Skeletal muscle tissue (tissue), 3 donors: ENCODE measurements at regions not wholly inside any gene's neighbourhood (a gene's known extent, or its start where the extent isn't known, plus 50 kb on each side); places are given as distances from the start of the nearest gene placed in this dataset.
"Not testable (repeated sequence)": the region's sequence is repeated elsewhere in the genome, so short reads cannot be mapped to it uniquely, and the experiment has no call there.

Experiments
- H3K27ac ChIP-seq: one replicate; pipeline ENCODE4 v1.7.0; 2013; ENCODE audit warnings: mild to moderate bottlenecking, low read depth, low read length, inconsistent platforms
- H3K27me3 ChIP-seq, 3 donors: one replicate each; pipeline ENCODE4 v1.7.0; 2013; ENCODE audit warnings: low read length in 3 of 3; ENCODE audit not compliant: control insufficient read depth in 3 of 3, insufficient read depth in 3 of 3
- H3K36me3 ChIP-seq, 3 donors: one replicate each; pipeline ENCODE4 v1.7.0; 2013; ENCODE audit warnings: low read length in 3 of 3; ENCODE audit not compliant: control insufficient read depth in 3 of 3, insufficient read depth in 3 of 3
- H3K4me1 ChIP-seq, 3 donors: one replicate each; pipeline ENCODE4 v1.7.0; 2013; ENCODE audit warnings: low read length in 3 of 3, mild to moderate bottlenecking in 3 of 3; ENCODE audit not compliant: control insufficient read depth in 3 of 3, insufficient read depth in 3 of 3
- H3K4me3 ChIP-seq, 3 donors: one replicate each; pipeline ENCODE4 v1.7.0; 2013; ENCODE audit warnings: low read length in 3 of 3
- H3K9ac ChIP-seq, 3 donors: one replicate each; pipeline ENCODE4 v1.7.0; 2013; ENCODE audit warnings: low read length in 3 of 3, mild to moderate bottlenecking in 3 of 3, moderate library complexity in 2 of 3, low read depth in 1 of 3
- H3K9me3 ChIP-seq, 3 donors: one replicate each; pipeline ENCODE4 v1.7.0; 2013; ENCODE audit warnings: low read length in 3 of 3; ENCODE audit not compliant: control insufficient read depth in 3 of 3
- donor health status: Osteomylitis.

GRCh38 chr4:66501997-66502396 is 831.7 kb upstream of the EPHA5 start:
- no peaks in the 10 kb centered on the region for H3K4me1 ChIP-seq
- no peak overlapping the region for H3K9ac ChIP-seq
- no peak overlapping the region for H3K4me3 ChIP-seq
- no peaks in the 10 kb centered on the region for H3K36me3 ChIP-seq
- no peak overlapping the region for H3K27ac ChIP-seq
- no peaks in the 10 kb centered on the region for H3K27me3 ChIP-seq
- no peaks in the 10 kb centered on the region for H3K9me3 ChIP-seq

DNA sequence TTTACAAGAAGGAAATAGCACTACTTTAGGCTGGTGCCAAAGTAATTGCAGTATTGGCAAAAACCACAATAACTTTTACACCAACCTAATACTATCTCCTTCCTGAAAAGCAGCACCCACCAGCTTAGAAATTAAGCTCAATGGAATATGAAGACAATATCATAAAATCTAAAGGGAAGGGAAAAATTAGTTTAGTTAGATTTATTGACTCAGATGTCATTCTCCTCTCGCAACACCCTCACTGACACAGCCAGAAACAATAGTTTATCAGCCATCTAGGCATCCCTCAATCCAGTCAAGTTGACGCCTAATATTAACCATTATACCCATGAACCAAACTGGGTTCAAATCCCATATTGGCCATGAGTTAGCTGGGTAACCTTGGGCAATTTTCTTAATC is 820.4 kb upstream of the EPHA5 start:
- H3K27ac ChIP-seq: no peak overlapping the region
- H3K4me1 ChIP-seq: no peaks in the 10 kb centered on the region
- H3K9ac ChIP-seq: no peak overlapping the region
- no peaks in the 10 kb centered on the region for H3K36me3 ChIP-seq
- H3K9me3 ChIP-seq: no peaks in the 10 kb centered on the region
- H3K4me3 ChIP-seq: no peak overlapping the region
- no peaks in the 10 kb centered on the region for H3K27me3 ChIP-seq

DNA sequence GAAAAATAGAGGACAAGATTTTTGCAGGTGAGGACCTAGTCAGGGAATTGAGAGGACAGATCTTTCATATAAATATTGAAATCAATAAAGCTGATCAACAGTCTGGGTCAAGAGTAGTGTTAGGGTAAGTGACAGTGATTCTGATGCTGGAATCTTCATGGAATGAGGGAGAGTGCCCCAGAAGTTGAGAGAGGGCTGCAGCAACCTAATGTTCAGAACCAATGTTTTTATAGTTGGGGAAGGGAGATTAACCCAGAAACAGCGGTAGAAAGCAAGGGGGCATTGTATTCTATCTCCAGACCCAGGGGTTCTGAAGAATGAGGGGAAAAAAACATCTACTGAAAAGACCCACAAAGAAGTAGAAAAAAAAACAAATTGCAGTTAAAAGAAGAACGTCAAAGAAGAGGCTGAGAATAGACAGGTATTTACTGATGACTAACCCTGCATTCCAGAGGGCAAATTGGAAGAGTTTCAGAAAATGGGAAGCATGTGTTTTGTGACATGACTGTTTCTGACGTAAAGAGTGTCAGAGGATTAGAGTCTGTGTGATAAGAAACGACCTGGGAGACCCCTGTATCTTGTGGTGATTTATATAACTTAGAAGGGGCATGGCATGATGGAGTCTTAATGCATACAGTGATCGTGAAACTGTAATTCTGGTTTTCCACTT is 819.6 kb upstream of the EPHA5 start:
- H3K9me3 ChIP-seq: no peaks in the 10 kb centered on the region

DNA sequence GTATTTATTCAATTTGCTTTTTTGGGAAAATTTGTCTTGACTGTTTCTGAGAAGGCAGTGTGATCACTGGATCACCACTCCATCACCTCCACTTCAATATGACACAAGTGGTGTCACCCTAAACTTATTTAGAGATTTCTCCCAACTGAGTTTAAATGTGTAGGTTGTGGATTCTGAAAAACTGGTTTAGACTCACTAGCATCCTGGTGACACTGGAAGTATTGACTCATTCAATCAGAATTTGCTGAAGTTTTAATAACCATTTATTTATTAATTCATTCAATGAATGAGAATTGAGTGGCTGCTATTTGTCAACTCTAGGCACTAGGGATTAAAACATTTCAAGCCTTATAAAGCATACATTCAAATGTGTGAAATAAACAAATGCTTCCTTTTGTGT is 819.1 kb upstream of the EPHA5 start:
- no peaks in the 10 kb centered on the region for H3K4me1 ChIP-seq
- no peak overlapping the region for H3K27ac ChIP-seq
- H3K27me3 ChIP-seq: no peaks in the 10 kb centered on the region
- H3K36me3 ChIP-seq: no peaks in the 10 kb centered on the region
- no peak overlapping the region for H3K4me3 ChIP-seq
- no peaks in the 10 kb centered on the region for H3K9me3 ChIP-seq
- H3K9ac ChIP-seq: no peak overlapping the region

More for the DNA sequence above, 819.6 kb upstream of the EPHA5 start:
- Histone ChIP-seq H3K9ac (no peak overlapping the region), H3K27ac (no peak overlapping the region), H3K36me3 (no peaks in the 10 kb centered on the region), H3K4me1 (no peaks in the 10 kb centered on the region), H3K4me3 (no peak overlapping the region), H3K27me3 (no peaks in the 10 kb centered on the region)

GRCh38 chr4:66486068-66486467 is 815.8 kb upstream of the EPHA5 start:
- H3K4me1 ChIP-seq: no peaks in the 10 kb centered on the region
- H3K27ac ChIP-seq: no peak overlapping the region
- H3K27me3 ChIP-seq: no peaks in the 10 kb centered on the region
- H3K36me3 ChIP-seq: no peaks in the 10 kb centered on the region
- H3K4me3 ChIP-seq: no peak overlapping the region
- H3K9me3 ChIP-seq: no peaks in the 10 kb centered on the region
- no peak overlapping the region for H3K9ac ChIP-seq

- no peak overlapping the region for H3K9ac ChIP-seq
- no peak overlapping the region for H3K27ac ChIP-seq
- H3K36me3 ChIP-seq: no peaks in the 10 kb centered on the region
- no peaks in the 10 kb centered on the region for H3K27me3 ChIP-seq
- H3K4me1 ChIP-seq: no peaks in the 10 kb centered on the region
- H3K4me3 ChIP-seq: no peak overlapping the region
- H3K9me3 ChIP-seq: no peaks in the 10 kb centered on the region
These were observed 811.9 kb upstream of the EPHA5 start for GRCh38 chr4:66482186-66482585.

DNA sequence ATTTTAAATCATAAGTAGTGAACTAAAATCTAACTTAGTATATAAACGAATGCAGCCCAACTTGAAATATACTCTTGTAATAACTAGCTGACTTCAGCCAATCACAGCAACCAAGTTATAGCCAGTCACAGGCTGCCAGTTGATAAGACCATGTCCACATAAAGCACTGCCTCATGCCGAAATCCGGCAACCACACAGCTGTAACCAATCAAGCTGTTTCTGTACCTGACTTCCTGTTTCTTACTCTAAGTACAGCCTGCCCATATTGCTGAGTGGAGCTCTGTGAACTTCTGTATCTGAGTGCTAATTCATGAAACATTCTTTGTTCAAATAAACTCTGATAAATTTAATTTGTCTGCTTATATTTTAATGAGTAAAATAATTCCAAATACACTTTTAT is 805.3 kb upstream of the EPHA5 start:
- no peak overlapping the region for H3K4me3 ChIP-seq
- H3K27ac ChIP-seq: no peak overlapping the region
- no peaks in the 10 kb centered on the region for H3K9me3 ChIP-seq
- no peaks in the 10 kb centered on the region for H3K27me3 ChIP-seq
- no peaks in the 10 kb centered on the region for H3K36me3 ChIP-seq
- no peak overlapping the region for H3K9ac ChIP-seq
- H3K4me1 ChIP-seq: no peaks in the 10 kb centered on the region

- Histone ChIP-seq H3K27me3 (no peaks in the 10 kb centered on the region), H3K4me1 (no peaks in the 10 kb centered on the region), H3K9ac (no peak overlapping the region), H3K4me3 (no peak overlapping the region), H3K9me3 (no peaks in the 10 kb centered on the region), H3K36me3 (no peaks in the 10 kb centered on the region), H3K27ac (no peak overlapping the region)
These were observed 794.8 kb upstream of the EPHA5 start for GRCh38 chr4:66465111-66465510.

DNA sequence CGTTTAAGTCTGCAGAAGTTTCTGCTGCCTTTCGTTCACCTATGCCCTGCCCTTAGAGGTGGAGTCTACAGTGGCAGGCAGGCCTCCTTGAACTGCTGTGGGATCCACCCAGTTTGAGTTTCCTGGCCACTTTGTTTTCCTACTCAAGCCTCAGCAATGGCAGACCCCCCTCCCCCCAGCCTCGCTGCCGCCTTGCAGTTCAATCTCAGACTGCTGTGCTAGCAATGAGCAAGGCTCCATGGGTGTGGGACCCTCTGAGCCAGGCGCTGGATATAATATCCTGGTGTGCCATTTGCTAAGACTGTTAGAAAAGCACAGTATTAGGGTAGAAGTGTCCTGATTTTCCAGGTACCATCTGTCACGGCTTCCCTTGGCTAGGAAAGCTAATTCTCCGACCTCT is 792.6 kb upstream of the EPHA5 start:
- H3K9ac ChIP-seq, H3K27ac ChIP-seq, H3K4me1 ChIP-seq, H3K27me3 ChIP-seq, H3K36me3 ChIP-seq, H3K4me3 ChIP-seq, H3K9me3 ChIP-seq: not testable (repeated sequence)

DNA sequence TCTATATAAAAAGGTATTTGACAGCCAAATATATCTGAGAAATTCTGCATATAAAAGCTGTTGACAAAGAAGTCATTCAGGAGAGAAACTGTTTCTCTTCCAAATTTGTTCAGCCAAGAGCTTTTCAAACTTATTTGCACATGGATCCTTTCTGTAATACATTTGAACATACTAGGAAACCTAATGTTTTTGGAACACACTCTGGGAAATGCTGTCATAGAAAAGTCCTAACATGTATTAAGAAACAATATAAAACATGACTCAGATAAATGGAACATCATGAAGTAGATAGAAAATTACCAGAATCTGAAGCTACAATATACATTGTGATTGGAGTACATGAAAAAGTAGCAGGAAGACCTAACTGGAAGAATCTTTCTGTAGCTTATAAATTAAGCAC is 781.5 kb upstream of the EPHA5 start:
- no peaks in the 10 kb centered on the region for H3K36me3 ChIP-seq
- no peaks in the 10 kb centered on the region for H3K27me3 ChIP-seq
- H3K4me3 ChIP-seq: no peak overlapping the region
- no peaks in the 10 kb centered on the region for H3K9me3 ChIP-seq
- H3K9ac ChIP-seq: no peak overlapping the region
- no peaks in the 10 kb centered on the region for H3K4me1 ChIP-seq
- no peak overlapping the region for H3K27ac ChIP-seq

DNA sequence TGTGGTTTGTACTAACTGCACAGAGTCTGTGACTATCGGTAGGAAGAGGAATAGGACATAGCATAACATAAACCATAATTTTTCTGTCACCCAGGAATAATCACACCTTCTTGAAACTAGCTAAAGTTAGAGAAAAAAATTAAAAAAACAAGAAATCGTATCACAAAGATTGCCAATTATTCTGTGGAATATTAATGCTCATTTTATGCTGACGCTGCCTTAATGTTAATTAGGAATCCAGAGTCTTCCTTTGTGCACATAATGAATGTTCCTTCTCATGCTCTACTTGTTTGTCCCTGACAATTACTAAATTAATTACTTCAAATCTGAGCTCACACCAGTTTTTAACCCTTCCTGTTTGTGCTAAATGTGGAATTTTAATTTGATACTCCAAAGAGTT is 772.7 kb upstream of the EPHA5 start:
- Histone ChIP-seq H3K9me3 (no peaks in the 10 kb centered on the region), H3K36me3 (no peaks in the 10 kb centered on the region), H3K9ac (no peak overlapping the region), H3K4me3 (no peak overlapping the region), H3K4me1 (no peaks in the 10 kb centered on the region), H3K27ac (no peak overlapping the region), H3K27me3 (no peaks in the 10 kb centered on the region)
